GM21423 (cell line): ENCODE measurements at regions not wholly inside any gene's neighbourhood (a gene's known extent, or its start where the extent isn't known, plus 50 kb on each side); places are given as distances from the start of the nearest gene placed in this dataset.
"Not testable (repeated sequence)": the region's sequence is repeated elsewhere in the genome, so short reads cannot be mapped to it uniquely, and the experiment has no call there.

Source experiments
- ATAC-seq: cut with Tn5 transposase; IDR thresholded peaks from one replicate; pipeline ENCODE4 v1.9.1; 2021; ENCODE audit warnings: mild to moderate bottlenecking, moderate library complexity; ENCODE audit not compliant: unreplicated experiment

GRCh38 chr18:2143636-2144035 lies 427.7 kb downstream of the METTL4 start:
- ATAC-seq, result no peak

GRCh38 chr18:2144811-2145210 lies 426.5 kb downstream of the METTL4 start:
- ATAC-seq, result no peak

GRCh38 chr18:2146092-2146491 lies 425.2 kb downstream of the METTL4 start:
- no peak for ATAC-seq

GRCh38 chr18:2146754-2147153 lies 424.6 kb downstream of the METTL4 start:
- ATAC-seq, result no peak

GRCh38 chr18:2147476-2148230 lies 423.7 kb downstream of the METTL4 start:
- no peak for ATAC-seq

- no peak for ATAC-seq
Measured at GRCh38 chr18:2148823-2149222, 422.5 kb downstream of the METTL4 start.

- no peak for ATAC-seq
Measured at GRCh38 chr18:2150566-2150965, 420.7 kb downstream of the METTL4 start.

- ATAC-seq, result no peak
Measured at GRCh38 chr18:2154278-2154677, 417.0 kb downstream of the METTL4 start.

GRCh38 chr18:2164644-2165550 lies 406.4 kb downstream of the METTL4 start:
- no peak for ATAC-seq

GRCh38 chr18:2166876-2167275 lies 404.4 kb downstream of the METTL4 start:
- ATAC-seq, result not testable (repeated sequence)

GRCh38 chr18:2168022-2168421 lies 403.3 kb downstream of the METTL4 start:
- ATAC-seq, result no peak

GRCh38 chr18:2169656-2170055 lies 401.6 kb downstream of the METTL4 start:
- ATAC-seq, result no peak

GRCh38 chr18:2171840-2172625 lies 399.3 kb downstream of the METTL4 start:
- ATAC-seq, result no peak

GRCh38 chr18:2172881-2173280 lies 398.4 kb downstream of the METTL4 start:
- ATAC-seq, result no peak

GRCh38 chr18:2173486-2173885 lies 397.8 kb downstream of the METTL4 start:
- no peak for ATAC-seq

- no peak for ATAC-seq
Measured at GRCh38 chr18:2178036-2178435, 393.3 kb downstream of the METTL4 start.

GRCh38 chr18:2179498-2180183 lies 391.7 kb downstream of the METTL4 start:
- no peak for ATAC-seq

GRCh38 chr18:2180586-2180985 lies 390.7 kb downstream of the METTL4 start:
- ATAC-seq, result no peak

GRCh38 chr18:2183432-2183831 lies 387.9 kb downstream of the METTL4 start:
- no peak for ATAC-seq

GRCh38 chr18:2186967-2187366 lies 384.3 kb downstream of the METTL4 start:
- ATAC-seq, result no peak

GRCh38 chr18:2188258-2188657 lies 383.0 kb downstream of the METTL4 start:
- ATAC-seq, result no peak
